CD4-positive, CD25-positive, alpha-beta regulatory T cell (primary cell): ENCODE measurements at regions not wholly inside any gene's neighbourhood (a gene's known extent, or its start where the extent isn't known, plus 50 kb on each side); places are given as distances from the start of the nearest gene placed in this dataset.

ENCODE experiments used
- ATAC-seq, 2 donors: fragments of 150-1000 bp; cut with Tn5 transposase; one replicate each; pipeline ENCODE4 v1.10.0; 2021; ENCODE audit warnings: low read depth in 2 of 2, moderate number of reproducible peaks in 2 of 2, moderate library complexity in 1 of 2
- DNase-seq, 3 donors: peaks; one replicate each; pipeline versions ENCODE4 v3.0.0 to v3.0.0-alpha.2; 2012 to 2022; ENCODE audit warnings: mixed read lengths in 1 of 3
- H3K27ac ChIP-seq: one replicate; pipeline ENCODE4 v1.7.0; 2013; ENCODE audit warnings: mild to moderate bottlenecking, low read length; ENCODE audit not compliant: insufficient read depth, poor library complexity, severe bottlenecking
- H3K27me3 ChIP-seq: one replicate; pipeline ENCODE4 v1.7.0; 2013; ENCODE audit warnings: low read length; ENCODE audit not compliant: control insufficient read depth, insufficient read depth
- H3K36me3 ChIP-seq: one replicate; pipeline ENCODE4 v1.7.0; 2013; ENCODE audit warnings: mild to moderate bottlenecking, low read length, moderate library complexity; ENCODE audit not compliant: control insufficient read depth, insufficient read depth
- H3K4me1 ChIP-seq: 2 replicates; pipeline ENCODE4 v1.7.0; 2013; ENCODE audit warnings: mild to moderate bottlenecking, low read length; ENCODE audit not compliant: insufficient read depth, control insufficient read depth, poor library complexity, severe bottlenecking
- H3K4me3 ChIP-seq: one replicate; pipeline ENCODE4 v1.7.0; 2013; ENCODE audit warnings: low read depth, mild to moderate bottlenecking, low read length, moderate library complexity
- H3K9me3 ChIP-seq, 2 experiments: 1 replicate in 1 of 2; 2 replicates in 1 of 2; pipeline ENCODE4 v1.7.0; 2013; ENCODE audit warnings: low read length in 2 of 2, mild to moderate bottlenecking in 1 of 2, moderate library complexity in 1 of 2; ENCODE audit not compliant: control insufficient read depth in 2 of 2
- H3K27ac Mint-ChIP-seq, 3 donors: one replicate each; pipeline ENCODE4 v1.8.0; 2020 to 2022; ENCODE audit warnings: mild to moderate bottlenecking in 3 of 3, mixed read lengths in 3 of 3, moderate library complexity in 2 of 3
- H3K27me3 Mint-ChIP-seq: one replicate; pipeline ENCODE4 v1.8.0; 2022; ENCODE audit warnings: mild to moderate bottlenecking, mixed read lengths
- H3K36me3 Mint-ChIP-seq: one replicate; pipeline ENCODE4 v1.8.0; 2020; ENCODE audit warnings: mixed read lengths
- H3K4me1 Mint-ChIP-seq, 4 donors: one replicate each; pipeline ENCODE4 v1.8.0; 2020 to 2022; ENCODE audit warnings: mixed read lengths in 4 of 4, mild to moderate bottlenecking in 1 of 4
- H3K4me3 Mint-ChIP-seq, 4 donors: one replicate each; pipeline ENCODE4 v1.8.0; 2020 to 2022; ENCODE audit warnings: mild to moderate bottlenecking in 4 of 4, mixed read lengths in 4 of 4, moderate library complexity in 3 of 4
- H3K9me3 Mint-ChIP-seq, 7 donors: one replicate each; pipeline ENCODE4 v1.8.0; 2020 to 2022; ENCODE audit warnings: mixed read lengths in 7 of 7, mild to moderate bottlenecking in 3 of 7, moderate library complexity in 2 of 7

DNA sequence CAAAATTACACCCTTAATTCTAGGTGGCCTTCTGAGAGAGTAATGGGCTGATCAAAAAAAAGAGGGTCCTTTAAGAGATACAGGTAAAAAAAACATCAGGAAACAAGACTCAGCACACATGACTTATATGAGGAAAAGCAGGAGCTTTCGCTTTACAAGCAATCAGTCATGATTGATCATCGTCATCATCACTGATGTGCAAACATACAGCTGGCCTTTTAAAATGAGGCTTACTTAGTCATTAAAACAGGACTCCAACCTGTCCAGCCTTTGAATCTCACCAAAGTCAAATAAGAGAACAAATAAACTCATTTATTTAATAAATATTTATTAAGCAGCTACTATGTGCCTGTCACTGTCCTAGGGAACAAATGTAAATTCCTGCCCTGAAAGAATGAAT is 255.3 kb downstream of the SKAP2 start:
- no peaks in the 10 kb centered on the region for H3K9me3 ChIP-seq
- Mint-ChIP-seq H3K4me1 (no peaks in the 10 kb centered on the region), H3K27ac (no peak overlapping the region), H3K36me3 (no peaks in the 10 kb centered on the region), H3K4me3 (no peak overlapping the region), H3K9me3 (peaks cover 0 to 1% (median 0%) of the 10 kb centered on the region in 7 donors), H3K27me3 (peaks cover 8% of the 10 kb centered on the region)
- ATAC-seq: no peak
- DNase-seq: no peak
- no peaks in the 10 kb centered on the region for H3K4me1 ChIP-seq
- H3K36me3 ChIP-seq: no peaks in the 10 kb centered on the region
- H3K4me3 ChIP-seq: no peak overlapping the region
- H3K27me3 ChIP-seq: no peaks in the 10 kb centered on the region
- no peak overlapping the region for H3K27ac ChIP-seq

DNA sequence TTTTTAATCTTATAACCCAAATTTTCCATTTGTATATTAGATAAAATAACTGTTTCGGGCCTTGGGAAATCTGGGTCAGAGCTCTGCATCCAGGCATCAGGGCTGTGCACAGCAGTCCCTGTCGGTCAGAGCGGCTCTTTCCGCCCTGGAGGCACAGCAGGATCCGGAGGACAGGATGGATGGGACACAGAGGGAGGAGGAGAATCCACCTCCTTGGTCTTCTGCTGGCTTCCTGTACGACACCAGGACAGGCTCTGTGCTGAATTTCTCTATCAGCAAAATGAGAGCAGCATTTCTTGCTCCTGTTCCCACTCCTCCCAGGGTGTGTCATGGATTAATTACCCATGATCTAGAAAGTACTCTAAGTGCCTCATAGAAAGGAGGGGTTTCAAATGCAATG is 254.9 kb downstream of the SKAP2 start:
- H3K4me3 ChIP-seq: no peak overlapping the region
- Mint-ChIP-seq H3K4me3 (no peak overlapping the region), H3K27ac (no peak overlapping the region), H3K27me3 (peaks cover 8% of the 10 kb centered on the region), H3K4me1 (no peaks in the 10 kb centered on the region), H3K36me3 (no peaks in the 10 kb centered on the region), H3K9me3 (peaks cover 0 to 1% (median 0%) of the 10 kb centered on the region in 7 donors)
- no peaks in the 10 kb centered on the region for H3K9me3 ChIP-seq
- H3K4me1 ChIP-seq: no peaks in the 10 kb centered on the region
- DNase-seq (no peak), ATAC-seq (no peak)
- no peaks in the 10 kb centered on the region for H3K36me3 ChIP-seq
- no peak overlapping the region for H3K27ac ChIP-seq
- H3K27me3 ChIP-seq: no peaks in the 10 kb centered on the region

DNA sequence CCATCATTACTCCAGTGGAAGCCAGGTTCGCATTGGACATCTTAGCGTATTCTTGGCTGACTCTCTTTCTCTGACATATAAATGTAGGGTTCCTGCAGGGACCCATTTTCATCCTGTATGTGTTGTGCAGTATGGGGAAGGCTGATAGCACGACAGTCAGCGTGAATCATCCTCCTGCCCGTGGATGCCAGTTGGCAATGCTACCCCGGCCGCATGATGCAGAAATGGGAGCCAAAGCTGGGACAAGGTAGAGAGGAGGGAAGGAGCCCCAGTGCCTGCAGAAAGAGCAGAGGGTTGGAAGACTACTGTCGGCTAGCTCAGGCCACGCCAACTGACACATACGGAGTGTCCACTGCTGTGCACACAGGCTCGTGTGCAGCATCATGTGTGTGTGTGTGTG is 251.6 kb downstream of the SKAP2 start:
- no peaks in the 10 kb centered on the region for H3K4me1 Mint-ChIP-seq
- no peak for DNase-seq
- no peak overlapping the region for H3K4me3 Mint-ChIP-seq
- H3K27me3 Mint-ChIP-seq: peaks cover 4% of the 10 kb centered on the region
- H3K36me3 Mint-ChIP-seq: no peaks in the 10 kb centered on the region
- ATAC-seq: no peak
- Histone ChIP-seq H3K4me1 (no peaks in the 10 kb centered on the region), H3K27ac (no peak overlapping the region), H3K27me3 (no peaks in the 10 kb centered on the region), H3K9me3 (no peaks in the 10 kb centered on the region), H3K36me3 (no peaks in the 10 kb centered on the region), H3K4me3 (no peak overlapping the region)
- H3K27ac Mint-ChIP-seq: no peak overlapping the region
- no peaks in the 10 kb centered on the region for H3K9me3 Mint-ChIP-seq

DNA sequence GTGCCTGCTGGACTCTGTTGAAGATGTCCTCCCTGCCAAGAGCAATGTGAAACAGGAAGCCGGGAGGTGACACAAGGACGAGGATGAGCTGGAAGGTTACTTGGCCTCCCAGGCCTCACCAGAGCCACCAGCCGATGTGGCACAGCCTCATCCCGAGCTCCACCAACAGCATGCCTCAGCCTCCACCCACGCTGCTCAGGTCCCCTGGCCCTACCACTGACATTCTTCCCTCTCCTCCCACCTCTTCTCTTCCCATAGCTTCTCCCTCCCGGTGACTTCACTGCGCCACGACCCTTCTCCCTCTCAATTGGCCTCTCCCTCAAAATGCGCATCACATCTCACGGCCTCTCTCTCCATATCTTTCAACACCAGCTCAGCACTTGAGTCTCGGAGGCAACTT is 249.9 kb downstream of the SKAP2 start:
- Mint-ChIP-seq H3K4me1 (no peaks in the 10 kb centered on the region), H3K27ac (no peak overlapping the region), H3K36me3 (no peaks in the 10 kb centered on the region), H3K4me3 (no peak overlapping the region), H3K9me3 (no peaks in the 10 kb centered on the region), H3K27me3 (peaks cover 4% of the 10 kb centered on the region)
- H3K27me3 ChIP-seq: no peaks in the 10 kb centered on the region
- H3K4me1 ChIP-seq: no peaks in the 10 kb centered on the region
- no peak overlapping the region for H3K4me3 ChIP-seq
- DNase-seq (no peak), ATAC-seq (no peak)
- no peaks in the 10 kb centered on the region for H3K9me3 ChIP-seq
- H3K36me3 ChIP-seq: no peaks in the 10 kb centered on the region
- no peak overlapping the region for H3K27ac ChIP-seq

DNA sequence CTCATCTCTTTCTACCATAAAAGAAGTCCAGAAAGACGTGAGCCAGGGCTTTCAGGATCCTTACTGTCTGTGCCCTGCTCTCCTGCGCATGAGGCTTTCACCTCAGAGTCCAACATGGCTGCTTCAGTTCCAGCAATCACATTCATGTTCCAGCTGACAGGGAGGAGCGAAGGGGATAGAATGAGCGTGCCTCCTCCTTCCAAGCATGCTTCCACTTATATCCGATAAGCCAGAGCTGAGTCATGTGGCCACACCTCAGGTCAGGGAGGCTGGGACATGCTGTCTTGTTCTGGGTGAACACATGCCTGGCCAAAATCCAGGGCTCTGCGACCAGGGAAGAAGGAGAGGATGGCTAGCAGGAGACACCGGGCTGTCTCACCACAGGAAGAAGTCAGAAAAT is 248.2 kb downstream of the SKAP2 start:
- no peaks in the 10 kb centered on the region for H3K36me3 ChIP-seq
- Mint-ChIP-seq H3K4me1 (no peaks in the 10 kb centered on the region), H3K36me3 (no peaks in the 10 kb centered on the region), H3K27ac (no peak overlapping the region), H3K9me3 (peaks cover 0 to 2% (median 0%) of the 10 kb centered on the region in 7 donors), H3K4me3 (no peak overlapping the region), H3K27me3 (no peaks in the 10 kb centered on the region)
- H3K27ac ChIP-seq: no peak overlapping the region
- ATAC-seq (no peak), DNase-seq (no peak)
- H3K9me3 ChIP-seq: no peaks in the 10 kb centered on the region
- H3K4me1 ChIP-seq: no peaks in the 10 kb centered on the region
- H3K27me3 ChIP-seq: no peaks in the 10 kb centered on the region
- no peak overlapping the region for H3K4me3 ChIP-seq

DNA sequence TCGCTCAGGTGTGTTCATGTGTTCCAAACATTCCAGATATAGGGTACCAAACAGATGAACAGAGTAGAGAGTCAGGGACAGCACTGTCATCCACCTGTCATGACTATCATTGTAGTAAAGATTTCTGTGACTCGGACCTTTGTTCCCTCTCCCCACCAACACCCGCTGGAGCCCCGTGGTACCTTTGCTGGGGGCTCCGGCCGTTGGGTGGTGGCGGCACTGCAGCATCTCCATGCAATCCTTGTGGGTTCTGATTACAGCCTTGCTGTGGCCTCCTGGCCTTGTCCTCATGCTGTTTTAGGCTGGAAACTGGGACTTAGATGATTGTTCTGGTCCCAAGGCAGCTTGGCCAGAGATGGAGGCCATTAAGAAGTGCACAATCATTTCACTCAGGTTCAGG is 247.3 kb downstream of the SKAP2 start:
- Mint-ChIP-seq H3K27me3 (no peaks in the 10 kb centered on the region), H3K9me3 (peaks cover 0 to 2% (median 0%) of the 10 kb centered on the region in 7 donors), H3K27ac (no peak overlapping the region), H3K4me1 (no peaks in the 10 kb centered on the region), H3K4me3 (no peak overlapping the region), H3K36me3 (no peaks in the 10 kb centered on the region)
- DNase-seq (no peak), ATAC-seq (no peak)
- no peak overlapping the region for H3K27ac ChIP-seq
- H3K36me3 ChIP-seq: no peaks in the 10 kb centered on the region
- no peaks in the 10 kb centered on the region for H3K9me3 ChIP-seq
- H3K27me3 ChIP-seq: no peaks in the 10 kb centered on the region
- no peaks in the 10 kb centered on the region for H3K4me1 ChIP-seq
- no peak overlapping the region for H3K4me3 ChIP-seq
